Skeletal muscle satellite cell (primary cell): ENCODE measurements at regions not wholly inside any gene's neighbourhood (a gene's known extent, or its start where the extent isn't known, plus 50 kb on each side); places are given as distances from the start of the nearest gene placed in this dataset.

Experiments used
- H3K27me3 ChIP-seq: 2 replicates; pipeline ENCODE4 v1.7.0; 2013; ENCODE audit warnings: low read length; ENCODE audit not compliant: control insufficient read depth, insufficient read depth
- H3K36me3 ChIP-seq: 2 replicates; pipeline ENCODE4 v1.7.0; 2013; ENCODE audit warnings: mild to moderate bottlenecking, control low read depth, low read length; ENCODE audit not compliant: insufficient read depth
- H3K4me1 ChIP-seq: 2 replicates; pipeline ENCODE4 v1.7.0; 2013; ENCODE audit warnings: low read length; ENCODE audit not compliant: control insufficient read depth, insufficient read depth
- H3K4me2 ChIP-seq: 2 replicates; pipeline ENCODE4 v1.7.0; 2013; ENCODE audit warnings: mild to moderate bottlenecking, low read length
- H3K4me3 ChIP-seq: 2 replicates; pipeline ENCODE4 v1.7.0; 2013; ENCODE audit warnings: low read length
- H3K9ac ChIP-seq: 2 replicates; pipeline ENCODE4 v1.7.0; 2013; ENCODE audit warnings: mild to moderate bottlenecking, low read depth, low read length, moderate library complexity
- H3K9me3 ChIP-seq: replicated peaks from 2 replicates; pipeline ENCODE4 v1.7.0; 2013; ENCODE audit warnings: mild to moderate bottlenecking, control low read depth, low read length

DNA sequence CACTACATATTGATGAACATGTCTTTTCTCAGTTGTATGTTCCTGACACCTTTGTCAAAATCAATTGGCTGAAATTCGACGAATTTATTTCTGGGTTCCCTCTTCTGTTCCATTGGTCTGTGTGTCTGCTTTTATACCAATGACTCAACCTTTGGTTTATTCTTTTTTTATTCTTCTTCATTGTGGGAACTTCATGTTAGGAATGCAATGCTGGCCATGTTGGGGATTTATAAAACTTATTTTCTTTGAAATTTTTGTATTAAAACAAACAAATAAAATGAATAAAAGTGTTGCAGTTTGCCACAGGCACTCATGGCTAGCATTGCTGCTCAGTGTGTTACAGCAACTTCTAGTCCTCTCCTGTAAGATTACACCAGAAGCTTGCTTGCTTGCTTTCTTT, 287.8 kb downstream of the DUSP10 start:
- no peaks in the 10 kb centered on the region for H3K9me3 ChIP-seq
- H3K4me1 ChIP-seq: peaks cover 25% of the 10 kb centered on the region
- no peaks in the 10 kb centered on the region for H3K27me3 ChIP-seq
- H3K4me3 ChIP-seq: no peak overlapping the region
- H3K4me2 ChIP-seq: no peak overlapping the region
- no peaks in the 10 kb centered on the region for H3K36me3 ChIP-seq
- H3K9ac ChIP-seq: no peak overlapping the region

DNA sequence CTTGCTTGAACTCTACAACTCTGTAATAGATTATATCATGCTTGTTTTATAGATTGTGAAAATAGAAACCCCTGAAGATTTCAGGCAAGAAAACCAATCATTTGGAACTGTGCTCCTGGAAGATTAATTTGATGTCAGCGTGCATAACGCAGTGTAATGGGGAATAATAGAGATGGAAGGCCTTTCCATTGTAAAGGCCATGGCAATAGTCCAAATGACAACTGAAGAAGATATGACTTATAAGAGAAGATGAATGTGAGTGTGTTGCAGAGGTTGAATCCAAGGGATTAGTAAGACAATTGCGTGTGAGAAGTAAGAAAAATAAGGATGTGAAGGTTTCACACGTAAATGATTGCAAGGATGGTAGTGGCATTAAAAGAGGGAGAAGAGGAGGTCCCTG, 285.0 kb downstream of the DUSP10 start:
- H3K9me3 ChIP-seq: no peaks in the 10 kb centered on the region
- no peak overlapping the region for H3K9ac ChIP-seq
- peaks cover 16% of the 10 kb centered on the region for H3K4me1 ChIP-seq
- H3K4me2 ChIP-seq: no peak overlapping the region
- H3K36me3 ChIP-seq: no peaks in the 10 kb centered on the region
- no peak overlapping the region for H3K4me3 ChIP-seq
- no peaks in the 10 kb centered on the region for H3K27me3 ChIP-seq

DNA sequence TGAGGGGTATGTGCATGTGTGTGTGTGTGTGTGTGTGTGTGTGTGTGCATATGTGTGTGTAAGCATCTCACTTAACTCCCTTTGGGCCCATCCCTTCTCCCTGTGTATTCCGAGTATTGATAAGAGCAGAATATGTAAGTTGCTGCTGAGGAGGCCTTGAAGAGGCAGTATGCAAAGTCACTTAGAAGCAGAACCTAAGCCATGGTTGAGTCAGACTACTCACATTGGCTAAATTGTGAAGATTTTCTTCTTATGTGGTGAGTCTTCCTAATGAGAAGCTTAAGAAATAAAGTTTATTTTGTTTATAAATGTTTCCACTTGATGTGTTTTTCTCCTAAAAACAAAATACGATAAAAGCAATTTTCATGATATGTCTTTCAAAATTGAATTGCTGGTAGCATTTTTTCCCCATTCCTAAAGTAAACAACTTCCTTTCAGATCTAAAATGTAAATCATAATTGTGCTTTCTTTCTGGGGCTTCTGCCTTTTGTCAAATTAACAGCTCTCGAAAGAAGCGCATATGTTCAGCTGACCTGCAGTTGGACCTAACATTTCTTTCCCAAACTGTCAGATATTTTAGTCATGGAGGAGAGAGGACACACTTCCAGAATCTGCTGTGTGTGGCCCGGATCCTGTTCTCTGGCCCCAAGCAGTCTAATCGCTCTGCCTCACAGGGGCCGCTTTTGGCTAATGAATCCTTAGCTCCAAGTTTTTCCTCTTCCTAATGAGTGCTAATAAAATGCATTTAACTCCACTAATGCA, 284.0 kb downstream of the DUSP10 start:
- peak overlapping the region; percentile 9 for H3K4me3 ChIP-seq

DNA sequence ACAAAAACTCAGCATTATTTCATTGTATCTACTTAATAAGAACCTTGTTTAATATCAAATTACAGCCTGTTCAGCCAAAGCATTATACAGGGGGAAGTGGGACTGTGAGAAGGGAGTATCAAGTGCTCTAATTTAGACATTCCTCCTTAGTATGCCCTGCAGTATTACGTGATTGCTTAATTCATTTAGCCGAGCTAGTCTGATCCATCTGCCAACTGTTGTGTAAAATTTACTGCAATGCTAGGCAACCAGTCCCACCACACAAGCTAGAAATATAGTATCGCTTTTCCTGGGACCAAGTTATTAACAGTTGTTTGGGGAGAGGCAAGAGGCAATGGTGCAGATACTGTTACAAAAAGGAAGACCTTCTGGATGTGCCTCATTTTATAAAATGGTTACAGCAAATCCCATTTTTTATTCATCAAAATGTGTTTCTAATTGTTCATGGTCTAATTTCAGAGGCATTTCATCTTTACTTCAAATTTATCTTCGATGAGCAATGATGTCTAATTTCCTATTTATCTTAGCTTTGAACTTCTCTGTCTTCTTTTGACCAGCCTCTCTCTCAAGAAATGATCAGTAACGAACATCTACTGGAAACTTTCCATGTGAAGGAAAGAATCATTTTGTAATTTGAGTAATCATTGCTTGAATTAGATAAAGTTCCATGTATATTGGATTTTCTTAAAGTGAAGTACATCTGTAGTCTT, 283.3 kb downstream of the DUSP10 start:
- Histone ChIP-seq H3K9me3 (no peaks in the 10 kb centered on the region), H3K4me1 (peaks cover 16% of the 10 kb centered on the region), H3K36me3 (no peaks in the 10 kb centered on the region), H3K9ac (peak overlapping the region; percentile 17), H3K4me3 (peak overlapping the region; percentile 9), H3K4me2 (peak overlapping the region; percentile 20), H3K27me3 (no peaks in the 10 kb centered on the region)

More for the DNA sequence above, 284.0 kb downstream of the DUSP10 start:
- Histone ChIP-seq H3K4me2 (peak overlapping the region; percentile 20), H3K9me3 (no peaks in the 10 kb centered on the region), H3K4me1 (peaks cover 16% of the 10 kb centered on the region), H3K9ac (peak overlapping the region; percentile 17), H3K36me3 (no peaks in the 10 kb centered on the region), H3K27me3 (no peaks in the 10 kb centered on the region)

DNA sequence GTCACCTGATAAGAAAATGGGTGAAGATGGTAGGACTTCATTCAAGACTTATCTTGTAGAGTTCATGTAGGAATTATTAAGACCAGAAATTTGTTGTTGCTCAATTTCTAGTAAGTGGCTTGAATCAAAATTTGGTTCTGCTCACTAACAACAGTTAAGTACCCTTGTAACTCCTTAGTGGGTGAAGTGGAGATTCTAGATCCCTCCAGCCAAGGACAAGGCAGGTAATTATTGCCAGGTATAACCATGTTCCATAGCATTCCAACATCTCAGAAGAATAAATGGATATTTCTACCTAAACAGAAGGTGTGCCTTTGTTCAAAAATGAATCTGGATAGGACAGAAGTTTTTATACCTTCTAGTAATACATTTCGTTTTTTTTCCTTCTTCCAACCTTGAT, 282.3 kb downstream of the DUSP10 start:
- H3K4me2 ChIP-seq: no peak overlapping the region
- H3K36me3 ChIP-seq: no peaks in the 10 kb centered on the region
- H3K9me3 ChIP-seq: no peaks in the 10 kb centered on the region
- no peaks in the 10 kb centered on the region for H3K27me3 ChIP-seq
- H3K4me1 ChIP-seq: peaks cover 16% of the 10 kb centered on the region
- H3K4me3 ChIP-seq: no peak overlapping the region
- no peak overlapping the region for H3K9ac ChIP-seq

DNA sequence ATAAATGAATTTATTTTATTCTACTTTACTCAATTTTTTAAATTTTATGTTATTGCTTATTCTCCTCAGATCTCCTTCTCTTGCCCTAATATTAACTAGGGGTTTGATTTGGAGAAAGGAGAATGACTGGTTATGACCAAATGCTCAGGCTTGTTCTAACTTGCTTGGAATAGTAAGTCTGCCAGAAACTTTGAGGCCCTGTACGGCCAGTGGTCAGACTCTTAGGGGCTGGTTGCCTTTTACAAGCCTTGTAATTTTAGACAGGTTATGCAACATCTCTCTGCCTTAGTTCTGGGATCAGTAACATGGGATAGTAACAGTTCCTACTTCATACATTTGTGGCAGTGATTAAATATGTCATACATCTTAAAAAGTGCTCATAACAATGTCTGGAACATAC, 279.5 kb downstream of the DUSP10 start:
- H3K27me3 ChIP-seq: no peaks in the 10 kb centered on the region
- no peak overlapping the region for H3K4me3 ChIP-seq
- no peak overlapping the region for H3K9ac ChIP-seq
- H3K36me3 ChIP-seq: no peaks in the 10 kb centered on the region
- H3K4me1 ChIP-seq: peaks cover 16% of the 10 kb centered on the region
- H3K9me3 ChIP-seq: no peaks in the 10 kb centered on the region
- H3K4me2 ChIP-seq: no peak overlapping the region

DNA sequence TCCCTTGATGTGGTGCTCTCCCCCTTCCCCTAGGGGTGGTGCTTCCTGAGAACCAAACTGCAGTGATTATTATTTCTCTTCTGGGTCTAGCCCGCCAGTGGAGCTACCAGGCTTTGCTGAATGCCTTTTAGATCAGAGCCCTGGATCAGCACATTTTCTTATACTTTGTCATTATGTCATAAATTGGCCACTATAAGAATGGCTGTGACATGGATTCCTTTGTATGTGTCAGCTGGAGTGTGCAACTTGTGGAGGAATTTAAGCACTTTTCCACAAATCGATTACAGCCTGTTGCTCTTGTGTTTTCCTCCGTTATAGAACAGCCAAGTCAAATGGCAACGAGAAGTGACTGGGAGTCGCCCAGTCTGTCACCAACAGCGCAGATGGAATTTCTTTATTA, 273.3 kb downstream of the DUSP10 start:
- Histone ChIP-seq H3K4me2 (no peak overlapping the region), H3K9ac (no peak overlapping the region), H3K27me3 (no peaks in the 10 kb centered on the region), H3K4me1 (no peaks in the 10 kb centered on the region), H3K4me3 (no peak overlapping the region), H3K36me3 (no peaks in the 10 kb centered on the region), H3K9me3 (no peaks in the 10 kb centered on the region)

DNA sequence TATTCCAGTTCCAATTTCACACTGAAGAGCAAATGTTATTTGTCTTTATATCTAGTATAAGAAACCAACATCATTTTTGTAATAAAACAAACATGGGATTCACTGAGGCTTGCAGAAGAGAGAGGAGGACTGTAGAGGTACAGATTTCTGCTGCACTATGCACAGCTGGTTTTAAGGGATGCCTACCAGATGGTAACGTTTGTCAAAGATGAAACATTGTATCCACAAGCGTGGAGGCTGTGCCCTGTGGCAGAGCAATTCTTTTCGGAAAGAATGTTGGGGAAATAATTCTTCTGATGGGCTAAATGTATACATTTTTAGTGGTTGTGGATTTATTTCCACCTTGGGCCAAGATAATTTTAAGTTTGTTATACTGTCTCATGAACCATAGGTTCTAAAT, 272.4 kb downstream of the DUSP10 start:
- Histone ChIP-seq H3K27me3 (no peaks in the 10 kb centered on the region), H3K36me3 (no peaks in the 10 kb centered on the region), H3K4me3 (no peak overlapping the region), H3K4me2 (no peak overlapping the region), H3K9ac (no peak overlapping the region), H3K9me3 (no peaks in the 10 kb centered on the region), H3K4me1 (no peaks in the 10 kb centered on the region)

DNA sequence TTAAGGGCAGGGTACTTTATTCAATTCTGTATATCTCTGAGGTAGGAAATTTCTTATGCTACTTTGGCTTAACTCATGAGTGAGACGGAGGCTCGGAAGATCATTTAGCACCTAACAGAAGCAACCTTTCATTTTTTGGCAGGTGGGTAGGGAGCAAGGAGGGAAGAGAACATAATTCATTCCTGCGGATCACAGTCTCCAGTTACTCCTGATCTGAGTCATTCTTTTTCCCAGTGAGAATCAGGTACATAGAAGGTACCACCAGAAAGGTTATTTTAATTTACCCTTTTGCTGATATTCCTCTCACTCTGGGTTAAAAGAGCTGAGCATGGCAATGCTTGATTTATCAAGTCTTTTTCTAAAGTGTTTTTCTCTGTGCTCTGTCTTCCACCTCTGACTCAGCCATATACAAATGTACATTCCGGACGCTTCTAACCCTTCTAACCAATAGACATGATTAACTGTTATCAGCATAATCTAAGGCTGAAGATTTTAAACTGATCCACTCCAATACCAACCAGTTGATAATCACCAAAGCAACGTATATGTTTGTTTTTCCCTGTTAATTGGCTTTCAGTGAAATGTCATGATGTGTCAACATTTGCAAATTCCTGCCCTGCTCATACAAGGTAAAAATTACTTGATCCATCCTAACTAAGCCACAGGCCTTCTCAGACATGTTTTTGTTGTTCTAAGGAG, 271.7 kb downstream of the DUSP10 start:
- Histone ChIP-seq H3K27me3 (no peaks in the 10 kb centered on the region), H3K36me3 (no peaks in the 10 kb centered on the region), H3K9me3 (no peaks in the 10 kb centered on the region), H3K4me2 (no peak overlapping the region), H3K4me3 (no peak overlapping the region), H3K4me1 (no peaks in the 10 kb centered on the region), H3K9ac (no peak overlapping the region)

DNA sequence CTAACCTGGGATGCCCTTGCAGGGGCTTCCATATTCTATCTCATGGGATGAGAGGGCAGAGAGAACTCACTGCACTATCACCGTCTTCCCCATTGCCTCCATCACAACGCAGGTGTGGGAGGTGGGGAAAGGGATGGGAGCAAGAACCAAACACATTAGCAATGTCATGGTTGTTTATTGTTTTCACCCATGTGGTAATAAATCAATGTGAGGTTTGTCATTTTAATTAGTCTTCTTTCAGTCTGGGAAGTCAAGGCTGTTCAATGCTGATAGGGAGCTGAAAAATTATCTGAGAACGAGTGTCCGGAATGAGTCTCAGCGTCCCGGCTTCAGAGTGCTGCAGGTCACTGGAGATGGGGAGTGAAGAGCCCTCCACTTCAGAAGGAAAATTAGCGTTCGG, 268.5 kb downstream of the DUSP10 start:
- H3K4me3 ChIP-seq: no peak overlapping the region
- no peak overlapping the region for H3K4me2 ChIP-seq
- H3K27me3 ChIP-seq: no peaks in the 10 kb centered on the region
- H3K36me3 ChIP-seq: no peaks in the 10 kb centered on the region
- H3K9ac ChIP-seq: no peak overlapping the region
- H3K9me3 ChIP-seq: no peaks in the 10 kb centered on the region
- H3K4me1 ChIP-seq: peaks cover 5% of the 10 kb centered on the region

DNA sequence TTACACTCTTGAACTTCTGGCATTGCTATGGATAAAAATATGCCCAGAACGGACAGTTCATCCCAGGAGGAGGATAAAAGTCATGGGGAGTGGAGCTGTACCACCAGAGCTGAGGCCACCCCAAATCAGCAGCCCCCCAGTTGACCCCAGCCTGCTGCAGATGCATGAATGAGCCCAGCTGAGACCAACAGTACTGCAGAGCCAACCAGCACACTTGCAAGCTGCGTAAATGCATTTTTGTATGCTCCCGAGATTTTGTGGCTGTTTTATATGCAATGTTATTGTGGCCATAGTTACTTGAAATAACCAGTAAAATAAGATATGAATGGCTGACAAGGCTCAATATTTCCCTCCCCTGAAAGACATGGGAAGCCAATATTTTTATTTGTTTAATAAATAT, 264.6 kb downstream of the DUSP10 start:
- Histone ChIP-seq H3K4me2 (no peak overlapping the region), H3K9ac (no peak overlapping the region), H3K9me3 (no peaks in the 10 kb centered on the region), H3K4me1 (peaks cover 9% of the 10 kb centered on the region), H3K27me3 (no peaks in the 10 kb centered on the region), H3K4me3 (no peak overlapping the region), H3K36me3 (no peaks in the 10 kb centered on the region)
